ENCODE measurements at regions not wholly inside any gene's neighbourhood (a gene's known extent, or its start where the extent isn't known, plus 50 kb on each side); places are given as distances from the start of the nearest gene placed in this dataset.

DNA sequence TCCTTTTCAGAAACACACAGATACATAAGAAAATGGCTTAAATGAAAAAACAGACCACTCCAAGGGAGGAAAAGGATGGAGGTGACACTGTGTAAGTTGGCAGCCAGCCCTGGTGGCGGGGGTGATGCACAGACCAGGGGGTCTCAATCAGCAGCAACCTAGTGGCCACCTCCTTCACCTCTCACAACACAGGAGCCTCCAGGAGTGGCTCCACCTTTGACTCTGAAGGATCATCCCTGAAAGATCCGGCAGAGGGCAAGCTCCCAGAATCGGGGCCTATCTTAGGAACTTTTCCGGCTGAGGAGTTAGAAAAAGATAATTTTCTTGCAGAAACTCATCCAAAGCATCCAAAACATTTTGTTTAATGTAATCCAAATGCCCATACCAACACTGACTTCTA, 51.2 kb upstream of the SMYD2 start:
- TF ChIP-seq, protein P1, sequence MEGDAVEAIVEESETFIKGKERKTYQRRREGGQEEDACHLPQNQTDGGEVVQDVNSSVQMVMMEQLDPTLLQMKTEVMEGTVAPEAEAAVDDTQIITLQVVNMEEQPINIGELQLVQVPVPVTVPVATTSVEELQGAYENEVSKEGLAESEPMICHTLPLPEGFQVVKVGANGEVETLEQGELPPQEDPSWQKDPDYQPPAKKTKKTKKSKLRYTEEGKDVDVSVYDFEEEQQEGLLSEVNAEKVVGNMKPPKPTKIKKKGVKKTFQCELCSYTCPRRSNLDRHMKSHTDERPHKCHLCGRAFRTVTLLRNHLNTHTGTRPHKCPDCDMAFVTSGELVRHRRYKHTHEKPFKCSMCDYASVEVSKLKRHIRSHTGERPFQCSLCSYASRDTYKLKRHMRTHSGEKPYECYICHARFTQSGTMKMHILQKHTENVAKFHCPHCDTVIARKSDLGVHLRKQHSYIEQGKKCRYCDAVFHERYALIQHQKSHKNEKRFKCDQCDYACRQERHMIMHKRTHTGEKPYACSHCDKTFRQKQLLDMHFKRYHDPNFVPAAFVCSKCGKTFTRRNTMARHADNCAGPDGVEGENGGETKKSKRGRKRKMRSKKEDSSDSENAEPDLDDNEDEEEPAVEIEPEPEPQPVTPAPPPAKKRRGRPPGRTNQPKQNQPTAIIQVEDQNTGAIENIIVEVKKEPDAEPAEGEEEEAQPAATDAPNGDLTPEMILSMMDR (conservative IDR thresholded peaks at IDR 0.05; ENCODE audit: low read depth, low read length) = no peak
- H3K4me3 ChIP-seq (ENCODE audit: low read depth, low read length) = no peak overlapping the region
- no peak for DNase-seq (ENCODE audit: low read depth)

Data from choroid plexus epithelial cell (primary cell).